Cardiac fibroblast (primary cell): ENCODE measurements at regions not wholly inside any gene's neighbourhood (a gene's known extent, or its start where the extent isn't known, plus 50 kb on each side); places are given as distances from the start of the nearest gene placed in this dataset.
"Not testable (repeated sequence)": the region's sequence is repeated elsewhere in the genome, so short reads cannot be mapped to it uniquely, and the experiment has no call there.

ENCODE experiments used
- DNase-seq, 2 donors: peaks; one replicate each; pipeline versions ENCODE4 v3.0.0 to v3.0.0-alpha.2; 2010; ENCODE audit warnings: low read depth in 2 of 2
- H3K4me3 ChIP-seq, 2 donors: replicated peaks in 1 of 2; 1 replicate in 1 of 2; 2 replicates in 1 of 2; pipeline ENCODE4 v1.5.1; 2011; ENCODE audit warnings: low read depth in 2 of 2, low read length in 2 of 2, mild to moderate bottlenecking in 2 of 2, moderate library complexity in 1 of 2
- TF ChIP-seq, protein P1 (sequence below): IDR thresholded peaks from one replicate; pipeline ENCODE4 v1.5.1; 2011; ENCODE audit warnings: low read depth, mild to moderate bottlenecking, low read length, inconsistent platforms

DNA sequence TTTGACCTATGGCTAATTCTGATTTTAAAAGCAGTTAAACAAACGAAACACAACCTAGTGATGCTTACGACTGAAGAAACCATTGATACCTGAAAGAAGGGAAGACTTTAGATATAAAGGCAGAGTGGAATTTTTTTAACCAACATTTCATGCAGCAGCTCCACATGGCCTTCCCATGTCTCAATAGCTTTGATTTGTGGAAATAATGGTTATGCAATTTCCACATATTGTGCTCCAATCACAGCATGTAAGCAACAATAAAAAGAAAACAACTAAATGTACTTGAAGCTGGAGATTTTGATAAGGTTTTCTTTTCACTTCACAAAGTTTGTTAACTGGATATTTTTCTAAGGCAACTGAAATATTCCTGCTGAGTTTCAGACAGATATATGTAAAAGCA is 82.0 kb upstream of the SLC39A10 start:
- peak; percentile 71 to 73 for DNase-seq
- TF ChIP-seq, protein P1, sequence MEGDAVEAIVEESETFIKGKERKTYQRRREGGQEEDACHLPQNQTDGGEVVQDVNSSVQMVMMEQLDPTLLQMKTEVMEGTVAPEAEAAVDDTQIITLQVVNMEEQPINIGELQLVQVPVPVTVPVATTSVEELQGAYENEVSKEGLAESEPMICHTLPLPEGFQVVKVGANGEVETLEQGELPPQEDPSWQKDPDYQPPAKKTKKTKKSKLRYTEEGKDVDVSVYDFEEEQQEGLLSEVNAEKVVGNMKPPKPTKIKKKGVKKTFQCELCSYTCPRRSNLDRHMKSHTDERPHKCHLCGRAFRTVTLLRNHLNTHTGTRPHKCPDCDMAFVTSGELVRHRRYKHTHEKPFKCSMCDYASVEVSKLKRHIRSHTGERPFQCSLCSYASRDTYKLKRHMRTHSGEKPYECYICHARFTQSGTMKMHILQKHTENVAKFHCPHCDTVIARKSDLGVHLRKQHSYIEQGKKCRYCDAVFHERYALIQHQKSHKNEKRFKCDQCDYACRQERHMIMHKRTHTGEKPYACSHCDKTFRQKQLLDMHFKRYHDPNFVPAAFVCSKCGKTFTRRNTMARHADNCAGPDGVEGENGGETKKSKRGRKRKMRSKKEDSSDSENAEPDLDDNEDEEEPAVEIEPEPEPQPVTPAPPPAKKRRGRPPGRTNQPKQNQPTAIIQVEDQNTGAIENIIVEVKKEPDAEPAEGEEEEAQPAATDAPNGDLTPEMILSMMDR: no peak
- H3K4me3 ChIP-seq: no peak overlapping the region

- H3K4me3 ChIP-seq: no peak overlapping the region
- no peak for DNase-seq
- TF ChIP-seq, protein P1: no peak
Measured at GRCh38 chr2:195574312-195574711, 82.7 kb upstream of the SLC39A10 start.

DNA sequence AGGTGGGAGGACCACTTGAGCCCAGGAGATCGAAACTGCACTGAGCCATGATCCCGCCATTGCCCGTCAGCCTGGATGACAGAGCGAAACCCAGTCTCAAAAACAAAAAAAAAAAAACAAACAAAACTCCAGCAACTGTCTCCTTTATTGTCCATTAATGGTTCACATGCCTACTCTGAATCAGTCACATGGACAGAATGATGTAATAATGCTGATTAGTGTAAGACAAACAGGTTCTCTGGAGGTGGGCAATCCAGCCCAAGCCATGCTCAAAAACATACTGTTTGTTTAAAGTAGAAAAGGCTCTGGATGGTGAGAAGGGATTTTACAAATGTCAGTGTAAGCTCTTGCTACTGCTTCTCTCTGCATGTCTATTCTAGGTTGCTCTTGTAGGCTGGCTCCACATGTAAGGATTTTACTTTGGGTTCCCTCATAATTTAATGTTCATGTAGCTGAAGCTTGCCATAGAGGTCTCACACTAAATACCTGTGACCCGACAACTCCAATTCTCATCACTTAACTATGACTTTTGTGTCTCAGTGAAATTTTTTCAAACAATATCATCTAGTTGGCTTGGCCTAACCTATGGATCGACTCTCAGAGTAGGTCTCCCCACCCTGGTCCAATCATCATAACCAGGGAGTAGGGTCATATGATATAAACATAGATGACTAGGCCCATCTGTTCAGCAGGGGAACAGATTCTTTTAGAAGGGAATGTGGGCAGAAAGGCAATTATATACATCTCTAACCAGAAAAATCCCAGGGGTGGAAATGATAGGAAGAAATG is 83.9 kb upstream of the SLC39A10 start:
- H3K4me3 ChIP-seq: no peak overlapping the region
- DNase-seq: no peak
- TF ChIP-seq, protein P1: no peak

GRCh38 chr2:195570329-195570728 is 86.7 kb upstream of the SLC39A10 start:
- DNase-seq: no peak
- TF ChIP-seq, protein P1: no peak
- H3K4me3 ChIP-seq: no peak overlapping the region

- TF ChIP-seq, protein P1: no peak
- H3K4me3 ChIP-seq: no peak overlapping the region
- no peak for DNase-seq
Measured at GRCh38 chr2:195569255-195569654, 87.8 kb upstream of the SLC39A10 start.

GRCh38 chr2:195564625-195565135 is 92.3 kb upstream of the SLC39A10 start:
- not testable (repeated sequence) for DNase-seq

GRCh38 chr2:195563857-195564512 is 93.0 kb upstream of the SLC39A10 start:
- TF ChIP-seq, protein P1: no peak
- peak; percentile 84 to 94 for DNase-seq
- no peak overlapping the region for H3K4me3 ChIP-seq

More at GRCh38 chr2:195564625-195565135, 92.3 kb upstream of the SLC39A10 start:
- H3K4me3 ChIP-seq: not testable (repeated sequence)
